ENCODE measurements at regions not wholly inside any gene's neighbourhood (a gene's known extent, or its start where the extent isn't known, plus 50 kb on each side); places are given as distances from the start of the nearest gene placed in this dataset.
"Not testable (repeated sequence)": the region's sequence is repeated elsewhere in the genome, so short reads cannot be mapped to it uniquely, and the experiment has no call there.

GRCh38 chr17:64777415-64778239 lies 115.5 kb upstream of the SMURF2 start:
- DNase-seq (ENCODE audit: low read depth, low spot score) (no peak), FAIRE-seq (no peak)
- dilution Hi-C loops (cut with MboI; ENCODE audit: extremely low pct_ligation_motif_present, low sequenced_read_pairs) (no loop called here), intact Hi-C loops (cut with micrococcal nuclease) (loop anchor here (2.0 to 5.0 kb wide), 2 partner anchors 70 to 71 kb away; no protein-coding TSS in a partner anchor)
- POLR2A ChIA-PET: no interaction called here
- Histone ChIP-seq H3K36me3 (ENCODE audit: control insufficient read depth in 2 of 2, extremely low read depth in 1 of 2, insufficient read depth in 2 of 2, low read length in 2 of 2) (peaks cover 0 to 5% of the 10 kb centered on the region in 2 experiments), H3K79me2 (ENCODE audit: control insufficient read depth, insufficient read depth, low read length) (peaks cover 30% of the 10 kb centered on the region), H3K9me3 (replicated peaks; ENCODE audit: control insufficient read depth, insufficient read depth, low read length) (no peaks in the 10 kb centered on the region), H3K27ac (ENCODE audit: insufficient read depth, low read depth, low read length) (peak overlapping the region; percentile 65), H3K4me3 (replicated peaks in 1 of 3; ENCODE audit: insufficient read depth in 1 of 3, low read depth in 1 of 3, low read length in 3 of 3) (no peak overlapping the region), H3K4me1 (ENCODE audit: control insufficient read depth, extremely low read depth, insufficient read depth, low read length) (peaks cover 34% of the 10 kb centered on the region), H3K9ac (replicated peaks; ENCODE audit: extremely low read depth, insufficient read depth, low read length) (peak overlapping the region; percentile 17), H3K27me3 (ENCODE audit: control insufficient read depth in 2 of 2, insufficient read depth in 2 of 2, low read length in 2 of 2) (no peaks in the 10 kb centered on the region), H3K4me2 (ENCODE audit: insufficient read depth, low read length) (peak overlapping the region; percentile 50), H3K9me1 (replicated peaks; ENCODE audit: control insufficient read depth, extremely low read depth, insufficient read depth, low read length) (no peaks in the 10 kb centered on the region), H4K20me1 (replicated peaks; ENCODE audit: control insufficient read depth, extremely low read depth, insufficient read depth, low read length) (no peaks in the 10 kb centered on the region), H2AFZ (ENCODE audit: low read depth, low read length) (no peak overlapping the region)
- BruUV-seq (replicated peaks): no TSS peak
- CTCF ChIA-PET: interaction anchor here (0.6 to 2.6 kb wide), 9 partner anchors 15 to 183 kb away, joined by 3 to 25 read pairs (median 5); partner anchors contain the start of gene LRRC37A3
- TF ChIP-seq MYC (IDR thresholded peaks at IDR 0.05; ENCODE audit: low read depth, low read length) (no peak), POLR2AphosphoS5 (IDR thresholded peaks at IDR 0.05; ENCODE audit: insufficient read depth, low read depth, low read length) (no peak), FOS (IDR thresholded peaks at IDR 0.05; ENCODE audit: borderline replicate concordance, insufficient read depth, low read length) (no peak), EZH2 (IDR thresholded peaks at IDR 0.05; ENCODE audit: borderline replicate concordance, low read depth, low read length, severe bottlenecking) (no peak)

GRCh38 chr17:64776720-64777414 lies 114.8 kb upstream of the SMURF2 start:
- dilution Hi-C loops (cut with MboI; ENCODE audit: extremely low pct_ligation_motif_present, low sequenced_read_pairs); H3K9me3 ChIP-seq (replicated peaks; ENCODE audit: control insufficient read depth, insufficient read depth, low read length); H3K9me1 ChIP-seq (replicated peaks; ENCODE audit: control insufficient read depth, extremely low read depth, insufficient read depth, low read length); POLR2A ChIA-PET; H2AFZ ChIP-seq (ENCODE audit: low read depth, low read length); H3K36me3 ChIP-seq (ENCODE audit: control insufficient read depth in 2 of 2, extremely low read depth in 1 of 2, insufficient read depth in 2 of 2, low read length in 2 of 2); BruUV-seq (replicated peaks); H3K27me3 ChIP-seq (ENCODE audit: control insufficient read depth in 2 of 2, insufficient read depth in 2 of 2, low read length in 2 of 2); H3K4me3 ChIP-seq (replicated peaks in 1 of 3; ENCODE audit: insufficient read depth in 1 of 3, low read depth in 1 of 3, low read length in 3 of 3); H4K20me1 ChIP-seq (replicated peaks; ENCODE audit: control insufficient read depth, extremely low read depth, insufficient read depth, low read length): not testable (repeated sequence)
- TF ChIP-seq CTCF (IDR thresholded peaks at IDR 0.05; ENCODE audit: extremely low read depth in 1 of 2, insufficient read depth in 1 of 2, low read depth in 1 of 2, low read length in 2 of 2) (peak; percentile 93 to 96), POLR2AphosphoS5 (IDR thresholded peaks at IDR 0.05; ENCODE audit: insufficient read depth, low read depth, low read length) (peak; percentile 81)
- peak overlapping the region; percentile 66 for H3K27ac ChIP-seq (ENCODE audit: insufficient read depth, low read depth, low read length)
- CTCF ChIA-PET: interaction anchor here (0.6 to 2.6 kb wide), 10 partner anchors 16 to 357 kb away, joined by 3 to 25 read pairs (median 4); partner anchors contain the start of gene LRRC37A3
- peak overlapping the region; percentile 50 for H3K4me2 ChIP-seq (ENCODE audit: insufficient read depth, low read length)
- peaks cover 31% of the 10 kb centered on the region for H3K4me1 ChIP-seq (ENCODE audit: control insufficient read depth, extremely low read depth, insufficient read depth, low read length)
- peak overlapping the region; percentile 17 for H3K9ac ChIP-seq (replicated peaks; ENCODE audit: extremely low read depth, insufficient read depth, low read length)
- H3K79me2 ChIP-seq (ENCODE audit: control insufficient read depth, insufficient read depth, low read length): peaks cover 30% of the 10 kb centered on the region
- DNase-seq (ENCODE audit: low read depth, low spot score): peak; percentile 84
- intact Hi-C loops (cut with micrococcal nuclease): loop anchor here (1.0 to 5.0 kb wide), 3 partner anchors 70 to 184 kb away; no protein-coding TSS in a partner anchor
- peak; percentile 94 for FAIRE-seq

Data from endothelial cell of umbilical vein (primary cell).